Choroid plexus epithelial cell (primary cell): ENCODE measurements at regions not wholly inside any gene's neighbourhood (a gene's known extent, or its start where the extent isn't known, plus 50 kb on each side); places are given as distances from the start of the nearest gene placed in this dataset.
A peak's percentile ranks its signal among the peaks of the same experiment; 100 is the strongest.

Source experiments
- DNase-seq: peaks from one replicate; pipeline ENCODE4 v3.0.0-alpha.2; 2010; ENCODE audit warnings: low read depth
- H3K4me3 ChIP-seq: 2 replicates; pipeline ENCODE4 v1.5.1; 2011; ENCODE audit warnings: low read depth, mild to moderate bottlenecking, control low read depth, low read length, moderate library complexity
- TF ChIP-seq, protein P1 (sequence below): conservative IDR thresholded peaks from 2 replicates; pipeline ENCODE4 v1.5.1; 2011; ENCODE audit warnings: low read depth, mild to moderate bottlenecking, control low read depth, inconsistent platforms, low read length, moderate library complexity

DNA sequence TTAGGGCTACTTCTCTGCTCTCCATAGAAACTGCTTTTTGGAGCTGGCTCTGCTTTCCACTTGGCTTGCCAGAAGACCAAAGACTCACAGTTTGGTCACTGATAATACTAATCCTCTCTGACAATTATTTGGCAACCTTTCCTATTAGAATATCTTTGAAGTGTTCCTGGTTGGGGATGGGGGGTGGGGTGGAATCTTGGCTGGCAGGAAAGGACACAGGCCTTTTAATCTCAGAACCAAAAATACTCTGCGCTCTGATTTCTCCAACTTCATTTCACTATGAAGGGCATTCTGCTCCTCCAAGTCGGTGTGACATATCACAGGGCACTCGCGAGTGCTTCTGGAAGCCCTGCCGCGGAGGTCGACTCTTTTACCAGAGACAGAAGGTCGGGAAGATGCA is 1329.0 kb upstream of the WWC1 start:
- DNase-seq = no peak

DNA sequence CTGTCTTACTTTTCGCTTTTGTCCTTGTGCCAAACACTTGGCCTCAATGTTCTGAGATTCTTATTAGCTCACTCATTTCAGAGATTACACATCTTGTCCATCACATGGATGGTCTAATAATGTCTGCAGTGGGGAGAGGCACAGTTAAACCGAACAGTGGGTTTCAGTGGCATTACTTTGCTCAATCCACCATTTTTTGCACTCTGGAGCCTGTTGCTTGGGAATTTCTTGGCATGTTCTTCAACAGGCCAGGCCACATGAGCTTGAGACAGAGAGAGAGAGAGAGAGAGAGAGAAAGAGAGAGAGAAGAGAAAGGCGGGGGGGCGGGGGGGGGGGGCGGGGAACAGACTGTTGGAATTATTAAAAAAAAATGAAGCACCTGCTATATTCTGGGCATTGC is 1327.8 kb upstream of the WWC1 start:
- no peak for DNase-seq
- H3K4me3 ChIP-seq = no peak overlapping the region
- TF ChIP-seq, protein P1, sequence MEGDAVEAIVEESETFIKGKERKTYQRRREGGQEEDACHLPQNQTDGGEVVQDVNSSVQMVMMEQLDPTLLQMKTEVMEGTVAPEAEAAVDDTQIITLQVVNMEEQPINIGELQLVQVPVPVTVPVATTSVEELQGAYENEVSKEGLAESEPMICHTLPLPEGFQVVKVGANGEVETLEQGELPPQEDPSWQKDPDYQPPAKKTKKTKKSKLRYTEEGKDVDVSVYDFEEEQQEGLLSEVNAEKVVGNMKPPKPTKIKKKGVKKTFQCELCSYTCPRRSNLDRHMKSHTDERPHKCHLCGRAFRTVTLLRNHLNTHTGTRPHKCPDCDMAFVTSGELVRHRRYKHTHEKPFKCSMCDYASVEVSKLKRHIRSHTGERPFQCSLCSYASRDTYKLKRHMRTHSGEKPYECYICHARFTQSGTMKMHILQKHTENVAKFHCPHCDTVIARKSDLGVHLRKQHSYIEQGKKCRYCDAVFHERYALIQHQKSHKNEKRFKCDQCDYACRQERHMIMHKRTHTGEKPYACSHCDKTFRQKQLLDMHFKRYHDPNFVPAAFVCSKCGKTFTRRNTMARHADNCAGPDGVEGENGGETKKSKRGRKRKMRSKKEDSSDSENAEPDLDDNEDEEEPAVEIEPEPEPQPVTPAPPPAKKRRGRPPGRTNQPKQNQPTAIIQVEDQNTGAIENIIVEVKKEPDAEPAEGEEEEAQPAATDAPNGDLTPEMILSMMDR = no peak

More for the DNA sequence above, 1329.0 kb upstream of the WWC1 start:
- TF ChIP-seq, protein P1 = no peak
- H3K4me3 ChIP-seq = no peak overlapping the region

- TF ChIP-seq, protein P1 = no peak
- DNase-seq = no peak
- peak overlapping the region; percentile 51 for H3K4me3 ChIP-seq
These were observed 1313.5 kb upstream of the WWC1 start for GRCh38 chr5:166977911-166978422.

- DNase-seq = peak; percentile 6
- TF ChIP-seq, protein P1 = no peak
- H3K4me3 ChIP-seq = peak overlapping the region; percentile 51
These were observed 1312.0 kb upstream of the WWC1 start for GRCh38 chr5:166979307-166979895.

- H3K4me3 ChIP-seq = no peak overlapping the region
- no peak for DNase-seq
- TF ChIP-seq, protein P1 = no peak
These were observed 1310.8 kb upstream of the WWC1 start for GRCh38 chr5:166980666-166981065.

DNA sequence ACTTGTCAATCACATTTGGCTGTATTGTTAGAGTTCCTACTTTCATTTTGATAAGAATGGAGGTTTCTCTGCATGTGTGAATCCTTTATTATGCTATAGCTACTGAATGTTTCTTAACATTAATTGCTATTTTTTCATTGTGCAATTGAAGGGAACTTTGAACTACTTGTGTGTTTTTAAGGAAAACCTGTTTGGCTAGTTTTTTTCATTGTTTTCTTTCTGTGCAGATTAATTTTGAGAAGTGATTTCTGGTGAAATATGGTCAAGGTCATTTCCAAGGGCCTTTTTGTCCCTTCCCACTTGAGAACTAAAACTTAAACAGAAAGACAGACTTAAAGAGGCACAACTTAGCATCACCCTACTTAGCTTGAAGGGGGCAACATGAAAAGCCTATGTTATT is 1309.2 kb upstream of the WWC1 start:
- H3K4me3 ChIP-seq = no peak overlapping the region
- DNase-seq = no peak
- TF ChIP-seq, protein P1 = no peak

GRCh38 chr5:166991601-166992000 is 1299.8 kb upstream of the WWC1 start:
- no peak overlapping the region for H3K4me3 ChIP-seq
- TF ChIP-seq, protein P1 = no peak
- DNase-seq = no peak
